GM23338 (cell line): ENCODE measurements at regions not wholly inside any gene's neighbourhood (a gene's known extent, or its start where the extent isn't known, plus 50 kb on each side); places are given as distances from the start of the nearest gene placed in this dataset.

Source experiments
- ATAC-seq: fragments of 200-7000 bp; cut with Tn5 transposase; 3 replicates; pipeline ENCODE4 v1.9.1; 2020
- DNase-seq: peaks from one replicate; pipeline ENCODE4 v3.0.0-alpha.2; 2015; ENCODE audit warnings: low spot score
- H2AFZ ChIP-seq: fragments of 200-600 bp; sonication (generic); 2 replicates; pipeline ENCODE4 v1.8.0; 2016; ENCODE audit warnings: antibody characterized with exemption, mild to moderate bottlenecking, moderate library complexity
- H3F3A ChIP-seq: fragments of 200-600 bp; sonication (generic); replicated peaks from 2 replicates; pipeline ENCODE4 v1.8.0; 2017; ENCODE audit warnings: antibody characterized with exemption, mixed run types, low read depth
- H3K27ac ChIP-seq: fragments of 200-600 bp; sonication (generic); 2 replicates; pipeline ENCODE4 v1.6.1; 2016; ENCODE audit warnings: low read depth
- H3K27me3 ChIP-seq: fragments of 200-600 bp; sonication (generic); 2 replicates; pipeline ENCODE4 v1.8.0; 2016; ENCODE audit warnings: mild to moderate bottlenecking, mixed run types, moderate library complexity; ENCODE audit not compliant: insufficient read depth
- H3K36me3 ChIP-seq: fragments of 200-600 bp; sonication (generic); 2 replicates; pipeline ENCODE4 v1.8.0; 2016; ENCODE audit warnings: mild to moderate bottlenecking; ENCODE audit not compliant: insufficient read depth
- H3K4me1 ChIP-seq: fragments of 200-600 bp; sonication (generic); 2 replicates; pipeline ENCODE4 v1.8.0; 2016; ENCODE audit warnings: mild to moderate bottlenecking, moderate library complexity; ENCODE audit not compliant: insufficient read depth
- H3K4me2 ChIP-seq: fragments of 200-600 bp; sonication (generic); 2 replicates; pipeline ENCODE4 v1.7.1; 2017; ENCODE audit warnings: mixed run types
- H3K4me3 ChIP-seq: fragments of 200-600 bp; sonication (generic); 2 replicates; pipeline ENCODE4 v1.6.1; 2016; ENCODE audit warnings: mixed run types
- H3K79me2 ChIP-seq: fragments of 200-600 bp; sonication (generic); replicated peaks from 2 replicates; pipeline ENCODE4 v1.8.0; 2017; ENCODE audit warnings: mild to moderate bottlenecking; ENCODE audit not compliant: insufficient read depth
- H3K9me2 ChIP-seq: fragments of 200-600 bp; sonication (generic); 2 replicates; pipeline ENCODE4 v1.8.0; 2017; ENCODE audit not compliant: insufficient read depth
- H4K20me1 ChIP-seq: fragments of 200-600 bp; sonication (generic); replicated peaks from 2 replicates; pipeline ENCODE4 v1.8.0; 2017; ENCODE audit warnings: mild to moderate bottlenecking; ENCODE audit not compliant: insufficient read depth
- H3K27ac Mint-ChIP-seq: 2 replicates; pipeline ENCODE4 v1.8.0; 2020; ENCODE audit warnings: inconsistent platforms, mild to moderate bottlenecking, moderate library complexity, mixed read lengths
- H3K27me3 Mint-ChIP-seq: 3 replicates; pipeline ENCODE4 v1.8.0; 2022; ENCODE audit warnings: low read depth, mild to moderate bottlenecking, moderate library complexity, mixed read lengths, inconsistent platforms; ENCODE audit not compliant: insufficient read depth, poor library complexity
- H3K36me3 Mint-ChIP-seq: 3 replicates; pipeline ENCODE4 v1.8.0; 2021; ENCODE audit warnings: low read depth, mild to moderate bottlenecking, inconsistent platforms, moderate library complexity, mixed read lengths
- H3K4me1 Mint-ChIP-seq: 3 replicates; pipeline ENCODE4 v1.8.0; 2020; ENCODE audit warnings: mild to moderate bottlenecking, inconsistent platforms, mixed read lengths
- H3K4me3 Mint-ChIP-seq: 3 replicates; pipeline ENCODE4 v1.8.0; 2021; ENCODE audit warnings: moderate library complexity, mild to moderate bottlenecking, inconsistent platforms, mixed read lengths
- H3K9me3 Mint-ChIP-seq: 3 replicates; pipeline ENCODE4 v1.8.0; 2020; ENCODE audit warnings: moderate library complexity, mild to moderate bottlenecking, inconsistent platforms, mixed read lengths
- CTCF ChIP-seq, 2 experiments: fragments of 200-600 bp in 1 of 2; sonication (generic) in 1 of 2; conservative IDR thresholded peaks; 2 replicates each; pipeline versions ENCODE4 v1.5.1 to v1.6.1; 2016 to 2017; ENCODE audit warnings: antibody characterized with exemption in 2 of 2, low read depth in 2 of 2, mild to moderate bottlenecking in 2 of 2, moderate library complexity in 1 of 2
- ETS1 ChIP-seq: IDR thresholded peaks from 2 replicates; pipeline ENCODE4 v1.6.1; 2016; ENCODE audit warnings: antibody characterized with exemption
- EZH2 ChIP-seq: fragments of 200-600 bp; sonication (generic); IDR thresholded peaks from one replicate; pipeline ENCODE4 v1.8.0; 2017; ENCODE audit warnings: antibody characterized with exemption, mild to moderate bottlenecking, low read depth; ENCODE audit not compliant: unreplicated experiment
- EZH2phosphoT487 ChIP-seq: fragments of 200-600 bp; sonication (generic); IDR thresholded peaks from one replicate; pipeline ENCODE4 v1.8.1; 2018; ENCODE audit warnings: antibody characterized with exemption; ENCODE audit not compliant: unreplicated experiment
- JUNB ChIP-seq: IDR thresholded peaks from one replicate; pipeline ENCODE4 v1.6.1; 2016; ENCODE audit warnings: antibody characterized with exemption; ENCODE audit not compliant: unreplicated experiment
- POLR2AphosphoS5 ChIP-seq: IDR thresholded peaks from 2 replicates; pipeline ENCODE4 v1.6.1; 2016; ENCODE audit warnings: antibody characterized with exemption, low read depth
- REST ChIP-seq: IDR thresholded peaks from one replicate; pipeline ENCODE4 v1.6.1; 2018; ENCODE audit warnings: antibody characterized with exemption; ENCODE audit not compliant: unreplicated experiment
- STAT1 ChIP-seq: IDR thresholded peaks from one replicate; pipeline ENCODE4 v1.6.1; 2016; ENCODE audit warnings: antibody characterized with exemption; ENCODE audit not compliant: unreplicated experiment
- ZNF114 ChIP-seq: fragments of 250-450 bp; sonication (Bioruptor Pico); IDR thresholded peaks from 2 replicates; pipeline ENCODE4 v1.5.0; 2020; ENCODE audit warnings: mild to moderate bottlenecking, moderate library complexity
- ZNF331 ChIP-seq: fragments of 250-450 bp; sonication (Bioruptor Pico); IDR thresholded peaks from 2 replicates; pipeline ENCODE4 v1.5.0; 2020; ENCODE audit warnings: low read depth, mild to moderate bottlenecking, moderate library complexity

- H3F3A ChIP-seq, result no peaks in the 10 kb centered on the region
- no peaks in the 10 kb centered on the region for H3K36me3 ChIP-seq
- no peak for TF ChIP-seq POLR2AphosphoS5
- no peak for TF ChIP-seq ZNF331
- TF ChIP-seq EZH2phosphoT487, result no peak
- no peak for TF ChIP-seq ZNF114 (CRISPR knock-in tag)
- TF ChIP-seq ETS1, result no peak
- TF ChIP-seq REST, result no peak
- TF ChIP-seq CTCF (conservative IDR thresholded peaks at IDR 0.05; ENCODE audit: low read depth in 2 of 2), result no peak
- TF ChIP-seq JUNB, result no peak
- no peak for TF ChIP-seq EZH2
- TF ChIP-seq STAT1, result no peak
- Mint-ChIP-seq H3K27ac (no peak overlapping the region), H3K27me3 (peaks cover 5% of the 10 kb centered on the region), H3K4me1 (peaks cover 10% of the 10 kb centered on the region; the same call in 2 of the 3 replicates), H3K36me3 (no peaks in the 10 kb centered on the region), H3K9me3 (no peaks in the 10 kb centered on the region), H3K4me3 (no peak overlapping the region)
- H4K20me1 ChIP-seq, result no peaks in the 10 kb centered on the region
- H3K27ac ChIP-seq, result no peak overlapping the region
- H3K4me2 ChIP-seq, result no peak overlapping the region
- 0 out of 2 replicates have a peak, but pooled peaks cover 4% of the 10 kb centered on the region for H3K4me1 ChIP-seq
- no peak for ATAC-seq
- H3K27me3 ChIP-seq, result no peaks in the 10 kb centered on the region
- no peaks in the 10 kb centered on the region for H3K79me2 ChIP-seq
- H3K9me2 ChIP-seq, result no peaks in the 10 kb centered on the region
- no peak for DNase-seq
- H2AFZ ChIP-seq, result no peak overlapping the region
- no peak overlapping the region for H3K4me3 ChIP-seq
Measured at GRCh38 chr2:105573910-105574655, 170.6 kb upstream of the NCK2 start.
